DMS153 treated with DMSO at 0.1 percent for 48 hours (cell line): ENCODE measurements at regions not wholly inside any gene's neighbourhood (a gene's known extent, or its start where the extent isn't known, plus 50 kb on each side); places are given as distances from the start of the nearest gene placed in this dataset.
"Not testable (repeated sequence)": the region's sequence is repeated elsewhere in the genome, so short reads cannot be mapped to it uniquely, and the experiment has no call there.

Source experiments
- DNase-seq: peaks from one replicate; lab custom pipeline; 2025; ENCODE audit not compliant: unreplicated experiment; lab: John Stamatoyannopoulos, UW

DNA sequence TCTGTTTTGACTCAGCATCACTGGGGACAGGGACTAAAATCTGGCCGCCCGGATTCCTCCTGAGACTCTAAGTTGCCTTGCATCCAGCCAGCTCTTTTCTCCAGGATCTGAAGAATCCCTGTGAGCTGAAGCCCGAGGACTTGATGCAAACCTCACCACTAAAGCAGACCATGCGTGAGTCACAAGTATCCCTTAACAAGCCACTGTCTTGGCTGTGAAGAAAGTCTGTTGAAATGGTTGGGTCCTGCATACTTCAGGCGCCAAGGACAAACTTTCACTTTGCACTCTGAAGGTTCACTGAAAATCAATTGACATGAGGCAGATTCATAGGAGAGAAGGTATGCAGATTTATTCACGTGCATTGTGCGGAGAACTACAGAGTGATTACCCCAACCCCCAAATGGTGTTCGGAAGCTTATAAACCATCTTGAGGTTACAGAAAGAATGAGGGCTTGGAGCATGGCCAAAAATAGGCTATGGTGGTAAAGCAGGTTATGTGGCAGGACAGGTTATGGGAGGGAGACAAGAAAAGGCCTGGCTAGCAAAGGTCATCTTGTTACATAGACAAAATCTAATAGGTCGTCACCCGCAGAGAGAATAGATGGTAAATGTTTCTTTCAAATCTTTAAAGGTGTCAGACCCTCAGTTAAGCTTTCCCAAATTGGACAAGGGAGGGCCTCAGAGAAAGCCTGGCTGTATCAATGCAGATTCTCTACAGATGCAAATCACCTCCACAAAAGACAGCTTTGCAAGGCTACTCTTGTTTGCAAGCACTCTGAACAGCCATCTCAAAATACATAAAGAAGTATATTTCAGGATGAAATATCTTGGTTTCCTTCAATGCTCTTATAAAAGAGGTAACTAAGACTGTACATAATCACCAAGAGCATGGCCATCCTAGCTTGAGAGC, 126.3 kb upstream of the PLAAT1 start:
- DNase-seq: no peak

- no peak for DNase-seq
Measured at GRCh38 chr3:193116871-193117270, 124.2 kb upstream of the PLAAT1 start.

- no peak for DNase-seq
Measured at GRCh38 chr3:193118907-193119306, 122.1 kb upstream of the PLAAT1 start.

GRCh38 chr3:193119926-193120325, 121.1 kb upstream of the PLAAT1 start:
- DNase-seq: no peak

- DNase-seq: no peak
Measured at GRCh38 chr3:193124861-193125260, 116.2 kb upstream of the PLAAT1 start.

- no peak for DNase-seq
Measured at GRCh38 chr3:193129607-193130006, 111.4 kb upstream of the PLAAT1 start.

- DNase-seq: no peak
Measured at GRCh38 chr3:193130576-193130975, 110.4 kb upstream of the PLAAT1 start.

GRCh38 chr3:193132241-193132640, 108.8 kb upstream of the PLAAT1 start:
- DNase-seq: no peak

DNA sequence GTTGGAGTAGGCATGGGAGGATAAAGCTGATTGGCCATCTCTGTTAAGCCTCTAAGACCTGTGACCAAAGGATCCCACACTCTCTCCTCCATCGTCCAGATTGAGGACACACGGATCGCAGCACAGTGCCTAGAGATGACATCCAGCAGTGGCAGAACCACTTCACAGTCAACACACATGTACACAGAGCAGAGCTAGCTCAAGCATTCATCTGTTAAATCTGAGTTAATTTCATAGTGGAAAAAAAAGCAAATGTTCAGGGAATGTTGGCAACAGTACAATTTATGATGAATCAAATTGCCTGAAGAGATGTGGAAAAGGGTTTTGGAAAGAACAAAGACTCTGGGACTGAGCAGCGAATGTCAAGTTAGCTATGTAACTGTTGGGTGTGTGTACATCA, 108.1 kb upstream of the PLAAT1 start:
- no peak for DNase-seq

- no peak for DNase-seq
Measured at GRCh38 chr3:193134856-193135255, 106.2 kb upstream of the PLAAT1 start.

- DNase-seq: no peak
Measured at GRCh38 chr3:193140381-193140780, 100.6 kb upstream of the PLAAT1 start.

DNA sequence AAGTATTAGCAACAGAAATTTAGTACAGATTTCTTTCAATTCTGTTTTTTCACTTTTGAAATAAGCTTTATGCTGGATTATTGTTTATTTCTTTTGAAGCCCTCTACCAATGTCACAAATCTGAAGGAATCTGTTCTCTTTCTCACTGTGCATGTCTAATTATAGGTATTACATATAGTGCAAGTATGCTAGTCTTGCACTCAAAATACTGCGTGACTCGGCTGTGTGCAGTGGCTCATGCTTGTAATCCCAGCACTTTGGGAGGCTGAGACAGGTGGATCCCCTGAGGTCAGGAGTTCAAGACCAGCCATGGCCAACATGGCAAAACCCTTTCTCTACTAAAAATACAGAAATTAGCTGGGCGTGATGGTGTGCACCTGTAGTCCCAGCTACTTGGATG, 95.8 kb upstream of the PLAAT1 start:
- DNase-seq: no peak

GRCh38 chr3:193148688-193149473, 92.1 kb upstream of the PLAAT1 start:
- DNase-seq: no peak

DNA sequence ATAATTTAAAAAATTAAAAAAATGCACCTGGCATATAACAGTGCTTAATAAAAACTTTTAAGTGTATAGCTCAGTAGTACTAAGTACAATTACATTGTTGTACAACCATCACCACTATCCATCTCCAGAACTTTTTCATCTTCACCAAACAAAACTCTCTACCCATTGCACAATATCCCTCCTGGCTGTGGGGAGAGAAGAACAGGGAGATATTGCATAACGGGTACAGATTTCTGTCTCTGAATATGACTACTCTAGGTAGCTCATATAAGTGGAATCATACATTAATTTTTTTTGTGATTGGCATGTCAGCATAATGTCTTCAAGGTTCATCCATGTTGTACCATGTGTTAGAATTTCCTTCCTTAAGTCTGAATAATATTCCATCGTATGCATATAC, 91.0 kb upstream of the PLAAT1 start:
- no peak for DNase-seq

DNA sequence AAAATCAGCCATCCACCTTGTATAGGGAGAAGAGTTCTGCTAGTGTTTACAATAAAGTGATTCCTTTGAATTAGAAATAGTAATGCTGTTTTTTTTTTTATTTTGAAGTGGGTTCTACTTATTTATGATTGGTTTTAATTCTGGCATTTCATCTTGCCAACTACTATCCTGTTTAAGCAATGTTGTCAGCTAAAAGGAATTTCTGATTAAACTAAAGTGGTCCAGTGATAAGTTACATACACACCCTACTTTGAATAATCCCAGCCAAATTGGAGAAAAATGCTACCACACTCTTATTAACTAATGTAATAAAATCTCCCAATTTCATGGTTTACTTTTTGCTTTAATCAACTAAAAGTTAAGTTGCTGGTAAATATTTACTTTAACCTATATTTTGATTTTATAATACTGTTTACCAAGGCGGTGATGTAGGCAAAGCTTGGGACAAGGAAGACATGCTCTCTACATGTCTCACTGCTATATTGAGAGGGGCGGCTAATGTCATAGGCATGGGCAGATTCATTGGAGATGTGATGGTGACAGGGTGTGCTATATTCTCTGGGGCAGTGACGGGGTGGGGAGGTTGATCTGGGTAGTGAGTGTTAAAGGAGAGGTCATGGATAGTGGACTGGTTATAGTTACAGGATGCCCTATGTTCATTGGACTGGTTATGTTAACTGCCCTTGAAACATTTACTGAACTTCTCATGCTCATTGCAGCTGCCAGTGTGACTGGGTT, 85.8 kb upstream of the PLAAT1 start:
- DNase-seq: not testable (repeated sequence)

GRCh38 chr3:193157051-193157450, 84.0 kb upstream of the PLAAT1 start:
- DNase-seq: no peak

GRCh38 chr3:193165431-193166120, 75.4 kb upstream of the PLAAT1 start:
- DNase-seq: no peak

GRCh38 chr3:193168931-193169330, 72.1 kb upstream of the PLAAT1 start:
- DNase-seq: no peak

DNA sequence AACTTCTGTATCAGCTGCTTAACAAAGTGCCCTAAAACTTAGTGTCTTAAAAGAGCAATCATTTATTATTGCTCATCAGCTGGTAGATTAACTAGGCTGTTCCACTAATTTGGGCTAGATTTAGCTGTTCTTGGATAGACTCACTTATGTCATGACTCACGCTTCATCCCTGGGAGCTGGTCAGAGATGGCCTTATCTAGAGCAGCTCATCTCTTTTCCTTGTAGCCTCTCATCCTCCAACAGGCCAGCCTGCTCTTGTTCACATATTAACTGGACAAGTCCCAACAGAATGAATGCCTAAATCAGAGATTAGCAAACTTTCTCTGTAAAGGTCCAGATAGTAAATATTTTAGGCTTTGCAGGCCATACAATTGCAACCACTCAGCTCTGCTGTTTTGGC, 66.9 kb upstream of the PLAAT1 start:
- DNase-seq: no peak

DNA sequence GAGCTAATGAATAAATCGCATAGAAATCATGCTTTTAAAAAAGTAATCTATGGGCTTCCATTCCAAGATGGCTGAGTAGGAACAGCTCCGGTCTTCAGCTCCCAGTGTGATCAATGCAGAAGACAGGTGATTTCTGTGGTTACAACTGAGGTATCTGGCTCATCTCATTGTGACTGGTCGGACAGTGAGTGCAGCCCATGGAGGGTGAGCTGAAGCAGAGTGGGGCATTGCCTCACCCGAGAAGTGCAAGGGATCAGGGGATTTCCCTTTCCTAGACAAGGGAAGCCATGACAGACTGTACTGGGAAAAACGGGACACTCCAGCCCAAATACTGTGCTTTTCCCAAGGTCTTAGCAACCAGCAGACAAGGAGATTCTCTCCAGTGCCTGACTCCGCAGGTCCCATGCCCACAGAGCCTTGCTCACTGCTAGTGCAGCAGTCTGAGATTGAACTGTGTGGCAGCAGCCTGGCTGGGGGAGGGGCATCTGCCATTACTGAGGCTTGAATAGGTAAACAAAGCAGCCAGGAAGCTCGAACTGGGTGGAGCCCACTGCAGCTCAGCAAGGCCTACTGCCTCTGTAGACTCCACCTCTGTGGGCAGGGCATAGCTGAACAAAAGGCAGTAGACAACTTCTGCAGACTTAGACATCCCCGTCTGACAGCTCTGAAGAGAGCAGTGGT, 61.5 kb upstream of the PLAAT1 start:
- DNase-seq: not testable (repeated sequence)
